ENCODE measurements at regions not wholly inside any gene's neighbourhood (a gene's known extent, or its start where the extent isn't known, plus 50 kb on each side); places are given as distances from the start of the nearest gene placed in this dataset.

- peak; percentile 35 for DNase-seq
These were observed 57.5 kb upstream of the WDR1 start for GRCh38 chr4:10173754-10174749.

DNA sequence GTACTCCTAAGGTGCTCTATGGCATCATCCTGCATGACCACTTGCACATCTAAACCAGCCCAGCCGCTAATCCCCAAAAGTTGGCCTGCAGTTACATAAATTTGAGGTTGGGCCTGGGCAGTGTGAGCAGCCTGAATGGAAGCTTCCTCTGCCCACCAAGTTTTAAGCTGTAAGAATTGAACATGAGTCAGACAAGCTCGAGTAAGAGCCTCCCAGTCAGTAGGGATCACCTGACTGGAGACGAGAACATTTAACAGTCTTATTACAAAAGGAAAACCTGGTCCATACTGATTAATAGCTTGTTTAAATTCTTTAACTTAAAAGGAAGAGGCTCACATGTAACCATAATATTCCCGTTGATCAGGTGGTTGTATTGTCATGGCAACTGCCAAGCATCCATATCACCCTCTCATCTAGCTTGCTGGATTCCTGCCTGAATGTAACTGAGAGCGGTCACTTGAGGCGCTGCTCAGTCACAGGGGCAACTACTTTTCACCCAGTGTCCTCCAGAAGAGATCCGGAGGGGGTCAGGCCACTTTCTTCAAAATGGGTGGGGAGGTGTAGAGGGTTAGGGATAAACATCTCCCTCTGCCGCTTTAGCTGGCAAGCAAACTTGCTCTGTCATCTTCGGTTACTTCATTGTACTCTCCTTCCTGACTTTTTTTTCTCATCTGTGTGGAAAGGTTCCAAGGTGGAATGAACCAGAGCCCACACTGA lies 56.6 kb upstream of the WDR1 start:
- no peak for DNase-seq

GRCh38 chr4:10172278-10172921 lies 55.8 kb upstream of the WDR1 start:
- peak; percentile 25 for DNase-seq

- no peak for DNase-seq
These were observed 54.5 kb upstream of the WDR1 start for GRCh38 chr4:10171055-10171454.

DNA sequence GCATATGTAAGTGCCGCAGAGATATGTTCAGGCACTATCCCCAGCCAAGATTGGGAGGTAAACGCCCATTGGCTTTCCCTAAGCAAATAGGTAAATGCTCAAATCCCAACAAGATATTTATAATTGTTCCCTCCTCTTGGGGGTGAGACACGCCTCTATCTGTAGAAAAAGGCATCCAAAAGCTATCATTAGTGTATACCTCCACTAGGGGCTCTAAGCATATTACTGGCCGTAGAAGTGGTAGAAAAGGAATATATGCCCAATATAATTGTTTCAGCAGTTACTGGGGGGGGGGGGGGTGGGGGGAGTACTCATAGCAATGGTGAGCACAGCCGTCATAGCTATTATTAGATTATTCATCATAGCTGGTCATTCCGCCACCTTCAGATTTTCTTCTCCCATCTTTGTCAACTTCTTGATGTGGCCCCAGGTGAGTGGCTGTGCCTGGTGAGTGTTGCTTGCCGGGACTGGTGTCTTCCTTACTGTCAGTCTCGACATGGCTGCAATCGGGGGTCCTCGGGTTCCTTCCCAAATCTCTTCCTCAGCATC lies 53.3 kb upstream of the WDR1 start:
- DNase-seq, result no peak

- DNase-seq, result no peak
These were observed 51.6 kb upstream of the WDR1 start for GRCh38 chr4:10168151-10168550.

DNA sequence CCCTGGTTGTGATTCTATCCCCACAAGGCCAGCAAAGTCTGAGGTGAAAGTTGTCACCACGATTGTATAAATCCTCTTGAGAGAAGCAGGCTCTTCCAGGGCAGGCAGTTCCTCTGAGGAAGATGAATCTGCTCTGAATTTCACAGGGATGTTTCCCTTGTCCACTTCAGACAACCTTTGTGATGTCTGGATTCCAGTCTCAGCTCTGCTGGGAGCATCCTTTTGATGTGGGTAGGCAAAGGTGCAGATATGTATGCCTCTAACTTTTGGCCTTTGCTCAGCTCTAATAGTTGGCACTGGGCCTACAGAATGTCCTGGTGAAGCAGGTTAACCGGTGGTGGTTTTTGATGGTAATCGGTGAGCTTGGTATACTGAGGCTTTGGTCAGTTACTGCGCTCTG lies 50.6 kb upstream of the WDR1 start:
- DNase-seq, result no peak

Measured in right kidney (tissue), 1 donor.